ENCODE measurements at regions not wholly inside any gene's neighbourhood (a gene's known extent, or its start where the extent isn't known, plus 50 kb on each side); places are given as distances from the start of the nearest gene placed in this dataset.
A peak's percentile ranks its signal among the peaks of the same experiment; 100 is the strongest.

DNA sequence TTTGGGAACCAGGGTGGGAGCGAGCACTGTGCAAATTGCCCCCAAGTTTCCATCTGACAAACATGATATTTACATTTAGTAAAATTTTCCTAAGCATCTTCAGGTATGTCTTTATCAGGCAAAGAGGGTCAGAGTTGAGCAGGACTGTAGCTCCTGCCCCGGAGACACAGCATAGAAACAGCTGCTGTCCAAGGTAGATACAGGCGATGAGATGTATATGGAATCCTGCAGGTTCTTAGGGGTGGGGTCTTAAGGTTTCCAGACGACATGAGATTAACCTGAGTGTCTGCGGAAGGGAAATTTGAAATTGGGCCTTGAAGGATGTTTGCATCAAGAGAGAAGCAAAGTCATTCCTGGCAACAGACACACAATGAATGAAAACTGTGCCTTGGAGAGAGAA is 998.8 kb downstream of the AACS start:
- CTCF ChIA-PET, result no interaction called here
- POLR2A ChIA-PET, result no interaction called here
- no peak overlapping the region for H3K4me3 ChIP-seq (ENCODE audit: low read depth, low read length)
- no peak for DNase-seq (ENCODE audit: low read depth, low spot score)
- TF ChIP-seq, protein P1, sequence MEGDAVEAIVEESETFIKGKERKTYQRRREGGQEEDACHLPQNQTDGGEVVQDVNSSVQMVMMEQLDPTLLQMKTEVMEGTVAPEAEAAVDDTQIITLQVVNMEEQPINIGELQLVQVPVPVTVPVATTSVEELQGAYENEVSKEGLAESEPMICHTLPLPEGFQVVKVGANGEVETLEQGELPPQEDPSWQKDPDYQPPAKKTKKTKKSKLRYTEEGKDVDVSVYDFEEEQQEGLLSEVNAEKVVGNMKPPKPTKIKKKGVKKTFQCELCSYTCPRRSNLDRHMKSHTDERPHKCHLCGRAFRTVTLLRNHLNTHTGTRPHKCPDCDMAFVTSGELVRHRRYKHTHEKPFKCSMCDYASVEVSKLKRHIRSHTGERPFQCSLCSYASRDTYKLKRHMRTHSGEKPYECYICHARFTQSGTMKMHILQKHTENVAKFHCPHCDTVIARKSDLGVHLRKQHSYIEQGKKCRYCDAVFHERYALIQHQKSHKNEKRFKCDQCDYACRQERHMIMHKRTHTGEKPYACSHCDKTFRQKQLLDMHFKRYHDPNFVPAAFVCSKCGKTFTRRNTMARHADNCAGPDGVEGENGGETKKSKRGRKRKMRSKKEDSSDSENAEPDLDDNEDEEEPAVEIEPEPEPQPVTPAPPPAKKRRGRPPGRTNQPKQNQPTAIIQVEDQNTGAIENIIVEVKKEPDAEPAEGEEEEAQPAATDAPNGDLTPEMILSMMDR (IDR thresholded peaks at IDR 0.05; ENCODE audit: insufficient read depth, low read length, missing control alignments), result no peak

DNA sequence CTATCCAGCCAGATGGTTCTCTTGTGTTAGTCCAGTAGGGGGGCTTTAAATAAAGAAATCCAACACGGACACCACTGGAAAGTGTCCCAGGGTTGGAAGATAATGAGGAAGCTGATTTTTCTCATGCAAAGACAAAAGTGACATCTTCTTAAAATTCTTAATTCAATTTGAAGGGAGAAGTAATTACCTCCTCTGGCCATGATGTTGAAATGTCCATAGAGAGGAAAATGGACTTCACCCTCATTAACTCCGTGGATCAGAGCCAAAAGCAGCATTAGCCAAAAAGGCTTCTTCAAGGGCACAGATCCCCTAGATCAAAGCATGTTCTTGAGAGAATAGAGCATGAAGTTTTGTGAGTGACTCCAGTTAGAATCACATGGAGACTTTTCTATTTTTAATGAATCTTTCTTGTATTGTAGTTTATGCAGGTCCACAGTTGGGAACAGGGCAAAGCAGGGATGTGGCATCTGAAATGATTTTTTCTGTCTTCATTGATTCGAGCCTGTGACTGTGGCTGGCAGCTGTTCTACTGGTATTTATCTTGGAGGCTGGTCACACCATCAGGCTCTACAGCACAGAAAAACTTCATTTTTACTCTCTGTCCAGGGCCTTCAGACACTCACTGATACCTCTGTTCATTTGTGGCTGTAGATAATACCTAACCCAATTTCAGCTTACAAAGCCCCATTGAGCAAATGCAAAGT is 1002.5 kb downstream of the AACS start:
- CTCF ChIA-PET, result interaction anchor here (1.0 to 1.6 kb wide), 3 partner anchors 12 to 1314 kb away, joined by 3 to 5 read pairs (median 4); no protein-coding TSS in a partner anchor
- TF ChIP-seq, protein P1 (IDR thresholded peaks at IDR 0.05; ENCODE audit: insufficient read depth, low read length, missing control alignments), result no peak

DNA sequence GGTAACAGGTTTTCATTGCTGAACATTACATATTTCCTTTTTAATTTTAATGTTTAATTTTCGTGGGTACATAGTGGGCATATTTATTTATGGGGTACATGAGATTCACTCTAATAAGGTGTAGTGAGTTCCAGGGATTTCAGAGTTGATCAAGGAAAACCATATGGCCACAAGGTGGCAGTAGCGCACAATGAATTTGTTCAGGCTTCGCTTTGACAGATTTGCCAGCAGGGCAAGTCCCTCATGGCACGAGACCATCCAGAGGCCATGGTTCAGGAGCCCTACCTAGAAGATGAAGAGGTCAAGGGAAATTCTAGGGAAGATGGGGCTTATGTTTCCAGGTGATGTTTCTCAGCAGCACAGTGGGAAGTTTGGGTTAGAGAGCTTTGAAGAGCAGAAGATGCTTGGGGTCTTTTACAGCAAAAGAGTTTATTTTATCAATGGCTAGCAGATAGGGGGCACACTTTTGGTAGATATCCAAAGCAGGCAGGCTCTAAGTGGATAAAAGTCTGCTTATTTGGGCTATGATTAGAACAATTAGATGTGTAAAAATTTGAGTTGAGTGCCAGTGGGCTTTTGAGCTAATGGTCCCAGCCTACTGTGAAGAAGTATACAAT is 1004.4 kb downstream of the AACS start:
- ChIA-PET POLR2A (no interaction called here), CTCF (no interaction called here)
- H3K4me3 ChIP-seq (ENCODE audit: low read depth, low read length), result no peak overlapping the region
- TF ChIP-seq, protein P1 (IDR thresholded peaks at IDR 0.05; ENCODE audit: insufficient read depth, low read length, missing control alignments), result peak; percentile 10
- DNase-seq (ENCODE audit: low read depth, low spot score), result no peak

More for the DNA sequence above, 1002.5 kb downstream of the AACS start:
- DNase-seq (ENCODE audit: low read depth, low spot score), result no peak
- H3K4me3 ChIP-seq (ENCODE audit: low read depth, low read length), result no peak overlapping the region
- POLR2A ChIA-PET, result no interaction called here

DNA sequence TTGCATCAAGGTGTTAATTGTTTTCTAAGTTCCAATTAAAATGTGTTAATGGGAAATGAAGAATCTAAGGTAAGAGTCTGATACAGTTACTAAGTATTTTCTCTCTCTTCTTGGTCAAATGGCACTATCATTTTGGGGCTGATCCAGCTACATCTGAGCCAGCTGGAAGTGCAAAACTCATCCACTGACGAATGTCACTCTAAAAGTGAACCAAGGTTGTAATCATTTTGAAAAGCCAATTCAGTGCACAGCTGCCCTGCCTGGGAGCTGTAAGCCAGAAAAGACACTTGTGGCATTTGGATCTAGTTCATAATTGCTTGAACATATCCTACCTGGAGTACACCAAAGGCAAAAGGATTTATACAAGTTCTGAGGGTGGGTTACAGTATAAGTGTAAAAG is 1011.3 kb downstream of the AACS start:
- CTCF ChIA-PET, result no interaction called here
- H3K4me3 ChIP-seq (ENCODE audit: low read depth, low read length), result no peak overlapping the region
- DNase-seq (ENCODE audit: low read depth, low spot score), result no peak
- POLR2A ChIA-PET, result no interaction called here
- TF ChIP-seq, protein P1 (IDR thresholded peaks at IDR 0.05; ENCODE audit: insufficient read depth, low read length, missing control alignments), result no peak

DNA sequence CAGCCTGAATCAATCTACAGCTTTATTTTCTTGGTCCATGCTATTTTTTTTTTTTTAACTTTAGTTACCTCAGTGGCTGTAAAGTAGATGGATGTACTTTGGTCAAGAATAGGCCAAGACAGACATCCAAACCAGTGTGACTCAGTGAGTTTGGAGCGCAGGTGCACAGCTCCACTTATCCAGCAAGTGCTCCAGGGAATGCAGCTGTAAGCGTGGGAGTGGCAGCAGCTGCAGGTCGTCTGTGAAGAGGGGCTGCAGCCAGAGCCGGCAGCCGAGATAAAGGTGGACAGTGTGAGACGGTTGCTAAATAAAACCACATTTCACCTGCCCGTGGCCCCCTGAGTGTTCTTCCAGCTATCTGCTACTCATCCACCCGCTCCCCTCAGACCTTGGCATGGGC is 1018.7 kb downstream of the AACS start:
- H3K4me3 ChIP-seq (ENCODE audit: low read depth, low read length), result no peak overlapping the region
- no peak for DNase-seq (ENCODE audit: low read depth, low spot score)
- TF ChIP-seq, protein P1 (IDR thresholded peaks at IDR 0.05; ENCODE audit: insufficient read depth, low read length, missing control alignments), result no peak
- ChIA-PET CTCF (no interaction called here), POLR2A (no interaction called here)

DNA sequence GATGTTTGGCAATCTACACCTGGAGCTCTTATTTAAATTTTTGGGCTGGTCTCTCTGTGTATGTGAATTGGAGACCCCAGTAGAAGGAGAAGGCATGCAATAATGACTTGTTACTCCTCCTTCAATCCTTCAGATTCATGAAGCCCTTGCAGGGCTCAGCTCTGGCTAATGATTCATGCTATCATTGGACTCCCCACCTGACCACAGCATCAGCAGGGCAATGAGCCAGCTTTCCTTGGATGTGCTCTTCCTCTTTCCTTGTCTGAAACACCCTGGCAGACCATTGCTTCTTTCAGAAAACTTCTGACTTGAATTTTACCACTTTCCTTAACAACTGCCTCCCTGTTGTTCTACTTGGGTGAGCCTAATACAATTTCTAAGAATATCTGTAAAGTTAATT is 1019.2 kb downstream of the AACS start:
- no peak overlapping the region for H3K4me3 ChIP-seq (ENCODE audit: low read depth, low read length)
- POLR2A ChIA-PET, result no interaction called here
- DNase-seq (ENCODE audit: low read depth, low spot score), result no peak
- CTCF ChIA-PET, result no interaction called here
- TF ChIP-seq, protein P1 (IDR thresholded peaks at IDR 0.05; ENCODE audit: insufficient read depth, low read length, missing control alignments), result no peak
